A204.1 (cell line): ENCODE measurements at regions not wholly inside any gene's neighbourhood (a gene's known extent, or its start where the extent isn't known, plus 50 kb on each side); places are given as distances from the start of the nearest gene placed in this dataset.
A peak's percentile ranks its signal among the peaks of the same experiment; 100 is the strongest.

Experiments used
- FAIRE-seq: peaks from 2 replicates; lab custom pipeline; 2012; peaks lifted over from hg19 to GRCh38; lab: Jason Lieb, UNC

GRCh38 chr11:95717314-95717713 lies 72.3 kb downstream of the FAM76B start:
- no peak for FAIRE-seq

- FAIRE-seq = no peak
Measured at GRCh38 chr11:95716266-95716665, 73.3 kb downstream of the FAM76B start.

GRCh38 chr11:95715777-95716241 lies 73.8 kb downstream of the FAM76B start:
- no peak for FAIRE-seq

DNA sequence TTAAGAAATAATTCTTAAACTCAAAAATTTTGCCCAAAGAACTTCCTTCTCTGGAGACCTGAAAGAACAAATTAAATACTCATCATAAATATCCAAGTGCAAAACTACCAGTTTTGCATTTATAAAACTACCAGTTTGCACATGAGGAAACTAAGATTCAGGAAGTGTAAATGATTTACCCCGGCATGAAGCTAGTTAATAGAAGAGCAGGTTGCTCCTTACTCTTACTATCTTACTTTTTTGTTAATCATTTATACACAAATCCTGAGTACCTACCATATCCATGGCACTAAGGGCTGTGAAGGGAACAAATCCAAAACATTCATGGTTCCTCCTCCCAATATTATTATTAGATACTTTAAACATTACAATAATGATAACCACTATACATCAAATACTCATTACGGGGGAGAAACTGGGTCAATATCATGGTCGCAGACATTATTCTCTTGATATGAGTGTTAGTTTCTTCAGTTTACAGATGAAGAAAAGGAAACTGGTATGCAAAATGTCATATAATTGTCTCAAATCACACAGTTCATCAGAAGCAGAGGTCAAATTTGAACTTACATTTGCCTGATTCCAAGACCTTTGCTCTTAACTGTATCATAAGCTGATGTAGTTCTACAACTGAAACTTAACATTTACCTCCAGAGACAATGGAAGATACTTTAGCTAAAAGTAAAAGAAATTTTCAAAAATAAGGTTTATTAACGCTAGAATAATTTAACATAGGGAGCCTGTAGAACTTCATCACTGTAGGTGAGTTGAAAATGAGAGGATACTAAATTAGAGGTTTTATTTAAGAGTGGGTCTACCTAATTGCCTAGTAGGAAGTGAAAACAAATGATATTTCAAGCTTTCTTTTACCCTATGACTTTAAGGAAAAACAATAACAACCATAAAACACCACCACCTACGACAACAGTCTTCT lies 74.5 kb downstream of the FAM76B start:
- FAIRE-seq = no peak

- no peak for FAIRE-seq
Measured at GRCh38 chr11:95713428-95713827, 76.2 kb downstream of the FAM76B start.

DNA sequence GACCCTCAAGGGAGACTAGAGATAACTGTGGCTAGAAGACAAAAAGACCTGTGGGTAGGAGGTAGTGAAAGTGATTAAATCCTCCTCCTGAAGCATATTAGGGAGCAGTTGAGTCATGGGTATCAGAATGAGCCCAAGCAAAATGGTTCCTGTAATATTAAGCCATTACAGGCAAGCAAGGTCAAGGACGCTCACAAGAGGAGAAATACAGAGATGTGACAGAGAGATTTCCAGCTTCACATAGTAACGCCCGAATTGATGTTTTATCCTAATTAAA lies 77.7 kb downstream of the FAM76B start:
- no peak for FAIRE-seq

- no peak for FAIRE-seq
Measured at GRCh38 chr11:95711162-95711944, 78.2 kb downstream of the FAM76B start.

DNA sequence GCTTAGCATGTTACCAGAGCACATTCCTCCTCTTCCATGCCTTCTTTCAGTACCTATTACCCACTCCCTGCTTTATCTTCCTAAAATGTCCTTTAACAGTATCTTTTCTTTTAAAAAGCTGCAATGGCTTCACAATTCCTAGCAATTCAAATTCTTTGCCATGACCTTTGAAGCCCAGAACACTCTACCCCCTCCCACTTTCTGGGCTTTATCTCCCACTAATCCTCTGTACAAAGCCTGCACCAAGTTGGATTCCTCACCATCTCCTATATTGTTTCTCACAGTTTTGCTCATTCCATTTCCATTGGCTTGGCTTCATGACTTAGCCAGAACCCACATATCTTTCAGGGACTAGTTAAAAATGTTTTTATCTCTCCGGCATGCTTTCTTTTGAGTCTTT lies 80.9 kb downstream of the FAM76B start:
- no peak for FAIRE-seq

DNA sequence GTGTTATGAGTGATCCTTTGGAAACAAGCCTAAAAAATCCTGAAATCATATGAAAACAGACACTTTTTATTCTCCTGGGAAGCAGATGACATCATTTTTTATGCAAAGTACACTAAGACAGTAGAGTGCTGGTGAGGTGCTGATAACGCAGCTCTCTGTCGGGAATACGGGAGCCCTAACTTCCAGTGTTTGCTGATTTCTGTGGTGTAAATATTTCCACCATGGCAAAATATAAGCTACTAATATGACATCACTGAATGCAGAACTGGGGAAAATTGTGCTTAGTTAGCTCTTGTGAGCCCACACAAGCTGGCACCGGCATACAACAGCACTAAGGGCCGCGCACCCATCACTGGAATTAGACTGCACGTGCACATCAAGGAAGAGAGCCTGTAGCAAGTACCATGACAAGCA lies 82.6 kb downstream of the FAM76B start:
- no peak for FAIRE-seq

- peak; percentile 29 for FAIRE-seq
Measured at GRCh38 chr11:95705485-95706124, 84.0 kb downstream of the FAM76B start.

DNA sequence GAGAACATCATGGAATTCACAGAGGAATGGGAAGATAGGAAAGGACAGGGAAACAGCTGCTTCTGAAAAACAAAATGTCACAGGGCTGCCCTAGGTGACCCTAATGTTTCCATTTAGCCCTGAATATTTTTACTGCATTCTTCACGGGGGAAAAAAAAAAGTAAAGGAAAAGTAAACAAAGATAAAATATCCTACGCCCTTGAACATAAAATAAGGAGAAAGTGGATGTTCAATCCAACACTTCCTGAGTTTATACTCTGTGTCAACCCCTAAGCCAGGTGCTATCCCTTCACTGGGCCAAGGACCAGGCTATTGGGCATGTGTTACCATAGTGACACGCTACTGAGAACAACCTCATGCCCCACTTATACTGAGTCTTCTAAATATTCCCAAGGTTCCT lies 84.7 kb downstream of the FAM76B start:
- FAIRE-seq = no peak

- FAIRE-seq = no peak
Measured at GRCh38 chr11:95703049-95703448, 86.5 kb downstream of the FAM76B start.

DNA sequence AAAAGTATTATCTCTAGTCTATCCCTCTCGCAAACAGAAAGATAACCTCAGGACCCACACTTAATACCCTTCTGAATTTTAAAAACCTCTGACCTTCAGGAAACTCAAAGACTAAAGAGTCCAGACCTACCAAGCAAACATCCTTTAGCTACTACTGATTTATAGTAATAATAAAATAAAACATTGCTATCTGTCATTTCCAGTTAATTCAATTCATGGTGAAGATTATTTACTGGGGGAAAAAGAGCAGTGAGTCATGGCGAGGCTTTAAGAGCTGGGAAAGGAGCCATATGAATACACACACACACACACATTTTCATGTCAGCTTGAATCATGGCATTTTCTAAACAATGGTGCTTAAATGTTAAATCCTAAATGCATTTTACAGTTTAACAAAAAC lies 87.1 kb downstream of the FAM76B start:
- FAIRE-seq = no peak

GRCh38 chr11:95700471-95700817 lies 89.1 kb downstream of the FAM76B start:
- FAIRE-seq = no peak

DNA sequence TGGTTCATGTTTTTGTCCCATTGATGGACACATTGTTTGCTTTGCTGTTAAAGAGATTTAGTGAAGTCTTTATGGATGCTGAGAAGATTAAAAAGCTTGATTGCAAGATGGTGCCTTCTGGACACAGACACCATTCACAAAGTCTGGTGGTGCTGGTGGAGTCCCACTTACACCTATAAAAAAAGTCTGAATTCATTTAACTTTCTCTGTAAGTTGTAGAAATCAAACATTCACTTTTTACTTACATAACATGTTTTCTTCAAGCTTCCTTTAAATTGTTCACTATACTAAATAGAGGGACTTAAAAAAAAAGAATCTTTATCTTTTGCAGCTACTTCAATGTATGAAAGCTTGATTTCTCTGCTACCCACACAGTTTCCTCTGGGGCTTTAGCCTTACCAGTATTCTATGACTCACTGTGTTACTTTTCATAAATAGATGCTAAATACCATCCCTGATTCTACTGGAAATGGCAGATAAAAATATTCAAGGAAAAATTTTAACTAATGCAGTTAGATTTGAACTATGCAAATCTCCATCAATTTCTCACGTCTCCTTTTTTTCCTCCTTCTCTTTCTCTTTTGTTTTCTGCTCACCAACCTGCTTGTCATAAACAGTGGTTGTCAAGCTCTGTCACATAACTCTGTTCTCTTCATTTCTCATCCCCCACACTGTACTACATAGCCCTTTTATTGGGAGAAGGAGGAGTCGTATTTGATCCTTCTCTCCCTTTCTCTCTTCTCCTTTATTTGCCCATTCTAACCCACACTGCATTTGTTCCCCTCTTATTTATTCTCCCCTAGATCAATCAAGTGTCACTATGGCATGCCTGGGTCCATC lies 89.7 kb downstream of the FAM76B start:
- no peak for FAIRE-seq

- no peak for FAIRE-seq
Measured at GRCh38 chr11:95698676-95699557, 90.7 kb downstream of the FAM76B start.

DNA sequence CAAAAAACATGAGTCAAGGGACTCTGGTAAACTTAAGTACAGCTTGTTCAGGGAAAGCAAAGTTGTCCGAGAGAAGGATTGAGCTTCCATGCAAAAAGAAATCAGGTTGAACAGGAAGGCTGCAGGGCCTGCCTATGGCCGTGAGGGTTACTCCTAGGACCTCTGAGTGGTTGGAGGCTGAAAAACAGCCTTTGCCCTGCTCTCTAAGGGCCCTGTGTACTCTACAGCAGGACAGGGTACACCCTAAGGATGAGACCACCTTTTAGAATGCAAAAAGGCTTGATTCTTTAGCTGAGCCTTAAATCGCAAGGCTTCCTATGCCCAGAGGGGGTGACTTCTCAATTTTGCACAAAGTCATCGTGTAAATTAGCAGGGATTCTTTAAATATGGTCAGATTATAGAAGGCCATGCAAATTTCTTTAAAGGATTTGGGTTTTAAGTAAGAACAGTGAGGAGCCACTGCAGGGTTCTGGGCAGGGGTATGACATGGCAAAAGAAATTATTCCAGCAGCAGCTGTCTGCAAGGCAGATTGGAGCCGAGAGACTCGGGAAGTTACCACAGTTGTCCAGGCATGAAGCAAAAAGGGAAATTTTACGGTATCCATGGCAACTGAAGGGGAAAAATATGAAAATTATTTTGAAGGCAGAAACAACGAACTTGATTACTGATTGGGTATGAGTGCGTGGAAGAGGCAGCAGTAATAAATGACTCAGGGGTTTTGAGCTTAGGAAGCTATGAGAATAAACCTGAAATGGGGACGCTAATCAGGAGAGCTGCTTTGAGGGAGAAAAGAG lies 91.8 kb downstream of the FAM76B start:
- FAIRE-seq = no peak

GRCh38 chr11:95695181-95695580 lies 94.4 kb downstream of the FAM76B start:
- FAIRE-seq = no peak

- no peak for FAIRE-seq
Measured at GRCh38 chr11:95693298-95693697, 96.3 kb downstream of the FAM76B start.

DNA sequence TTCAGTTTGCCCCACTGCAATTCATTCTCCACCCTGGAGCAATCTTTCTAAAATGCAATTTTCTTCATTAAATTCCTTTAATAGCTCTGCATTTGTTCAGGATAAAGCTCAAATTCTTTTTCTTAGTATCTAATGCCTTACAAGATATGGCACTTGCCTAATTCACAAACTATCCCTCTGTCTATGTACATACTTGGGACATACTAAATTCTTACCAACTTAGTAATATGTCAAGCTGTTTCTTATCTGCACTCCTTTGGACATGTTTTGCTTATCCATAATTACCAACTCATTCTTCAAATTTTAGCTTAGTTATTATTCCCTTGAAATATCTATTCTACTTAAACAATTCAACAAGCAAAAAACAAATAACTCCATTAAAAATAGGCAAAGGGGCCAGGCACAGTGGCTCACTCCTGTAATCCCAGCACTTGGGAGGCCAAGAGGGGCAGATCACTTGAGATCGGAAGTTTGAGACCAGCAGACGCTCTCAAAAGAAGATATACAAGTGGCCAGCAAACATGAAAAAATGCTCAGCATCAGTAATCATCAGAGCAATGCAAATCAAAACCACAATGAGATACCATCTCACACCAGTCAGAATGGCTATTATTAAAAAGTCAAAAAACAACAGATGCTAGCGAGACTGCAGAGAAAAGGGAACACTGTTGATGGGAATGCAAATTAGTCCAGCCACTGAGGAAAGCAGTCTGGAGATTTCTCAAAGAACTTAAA lies 96.9 kb downstream of the FAM76B start:
- no peak for FAIRE-seq
